ENCODE measurements at regions not wholly inside any gene's neighbourhood (a gene's known extent, or its start where the extent isn't known, plus 50 kb on each side); places are given as distances from the start of the nearest gene placed in this dataset.

DNA sequence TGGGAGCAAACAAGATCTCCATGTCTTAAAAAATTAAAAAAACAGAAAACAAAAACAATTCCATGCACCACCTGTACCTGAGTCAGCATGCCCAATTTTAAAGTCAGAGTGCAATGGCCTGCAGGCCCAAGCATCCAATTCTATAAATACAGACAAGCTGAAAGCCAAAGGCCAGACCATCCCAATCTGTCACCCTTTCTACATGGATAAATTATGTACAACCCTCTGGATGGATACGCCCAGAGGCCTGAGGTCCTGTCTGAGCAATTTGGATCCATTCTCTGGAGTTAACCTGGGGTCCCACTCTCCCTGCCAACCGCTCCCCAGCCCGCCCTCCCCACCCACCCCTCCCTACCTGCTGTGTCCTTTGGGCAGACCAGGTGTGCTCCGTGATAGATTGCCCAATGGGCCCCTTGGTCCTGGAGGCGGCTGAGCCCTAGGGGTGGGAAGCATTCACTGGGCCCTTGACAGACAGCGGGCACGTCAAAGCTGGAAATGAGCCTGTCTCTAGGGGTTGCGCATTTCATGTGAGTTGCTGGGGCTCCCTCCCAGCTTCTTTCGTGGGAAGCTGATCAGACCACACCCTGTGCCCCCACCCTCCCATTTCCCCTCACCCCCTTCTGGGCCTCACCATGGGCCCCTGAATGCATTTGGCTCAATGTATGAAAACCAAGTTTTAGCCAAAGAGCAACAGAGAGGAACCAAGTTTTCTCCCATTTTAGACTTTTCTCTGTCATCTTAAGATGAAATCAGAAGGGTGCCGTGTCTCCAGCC is 171.3 kb downstream of the BCL11B start:
- no peak for DNase-seq

GRCh38 chr14:99101855-99102461 is 170.0 kb downstream of the BCL11B start:
- no peak for DNase-seq

DNA sequence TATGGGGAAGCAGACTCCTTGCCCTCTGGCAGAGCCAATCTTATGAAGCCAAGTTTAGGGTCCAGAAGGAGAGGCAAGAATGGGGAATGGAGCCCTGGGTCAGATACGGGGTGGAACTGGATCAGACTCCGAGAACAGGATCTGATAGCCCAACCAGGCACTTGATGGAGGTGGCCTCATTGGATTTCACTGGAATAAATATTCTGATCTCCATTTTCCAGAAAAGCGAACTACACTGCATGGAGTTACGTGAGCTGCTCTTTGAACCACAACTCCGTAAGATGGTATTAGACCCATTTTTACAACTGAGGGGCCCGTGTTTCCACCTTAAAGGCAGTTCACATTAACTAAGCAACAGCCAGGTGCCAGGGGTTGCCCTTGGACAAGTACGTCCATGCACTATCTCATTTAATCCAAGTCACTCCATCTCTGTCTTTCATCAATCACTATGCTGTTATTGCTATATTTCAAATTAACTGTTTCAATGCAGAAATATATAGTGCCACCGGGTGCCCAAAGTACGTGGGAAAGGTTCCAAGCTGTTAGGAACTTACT is 155.2 kb downstream of the BCL11B start:
- DNase-seq: no peak

GRCh38 chr14:99117671-99118045 is 154.3 kb downstream of the BCL11B start:
- DNase-seq: no peak

DNA sequence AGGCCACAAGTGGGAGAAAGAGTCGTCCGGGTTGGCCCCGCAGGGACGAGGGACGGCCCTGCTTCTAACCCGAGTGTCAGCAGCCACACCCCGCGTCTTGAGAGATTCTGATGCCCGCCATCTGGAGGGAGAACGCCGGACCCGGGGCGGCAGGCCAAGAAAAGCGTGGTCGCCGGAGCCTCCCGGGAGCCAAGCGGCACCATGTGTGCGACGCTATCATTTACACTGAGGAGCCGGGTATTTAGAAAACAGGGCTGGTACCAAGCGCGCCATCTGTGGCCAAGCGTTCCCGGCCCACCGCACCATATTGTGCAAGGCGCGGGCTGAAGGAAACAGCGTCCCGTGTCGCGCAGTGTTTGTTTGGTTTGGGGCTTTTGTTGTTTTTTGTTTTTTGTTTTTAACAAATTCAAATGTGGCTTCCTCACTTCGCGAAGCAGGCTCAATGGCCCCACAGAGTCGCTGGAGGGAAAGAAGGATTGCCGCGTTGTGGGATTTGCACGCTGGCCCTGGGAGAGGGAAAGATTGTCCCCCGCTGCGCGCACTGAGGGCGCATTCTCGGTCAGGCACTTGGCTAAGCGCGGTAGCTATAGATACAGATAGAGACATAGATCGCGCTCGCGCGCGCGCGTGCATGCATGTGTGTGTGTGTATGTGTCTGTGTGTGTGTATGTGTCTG is 153.8 kb downstream of the BCL11B start:
- DNase-seq: no peak

DNA sequence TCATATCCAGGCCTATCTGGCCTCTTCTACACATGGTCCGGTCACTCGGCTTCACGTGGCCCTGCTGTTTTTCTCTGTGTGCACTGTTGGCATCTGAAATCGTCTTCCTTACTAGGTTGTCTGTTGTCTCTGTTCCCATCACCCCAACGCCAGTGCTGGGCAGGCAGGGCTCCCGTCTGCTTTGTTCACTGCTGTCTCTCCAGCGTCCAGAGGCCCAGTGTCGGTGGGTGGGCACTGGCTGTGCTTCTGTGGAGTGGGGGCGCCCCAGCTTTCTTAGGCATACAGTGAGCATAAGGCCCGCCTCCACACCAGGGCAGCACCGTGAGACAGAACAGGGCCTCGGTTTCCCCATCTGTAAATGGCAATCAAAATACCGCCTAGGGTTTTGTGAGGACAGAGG is 153.1 kb downstream of the BCL11B start:
- DNase-seq: no peak
